OCI-LY7 (cell line): ENCODE measurements at regions not wholly inside any gene's neighbourhood (a gene's known extent, or its start where the extent isn't known, plus 50 kb on each side); places are given as distances from the start of the nearest gene placed in this dataset.

Source experiments
- BruUV-seq: library from RNA; stranded (reverse); fragments of 400-500 nt; replicated peaks from 2 replicates; lab custom pipeline; 2021; lab: Mats Ljungman, UMichigan
- CTCF ChIA-PET: fragments of 300-600 bp; sonication (Branson Sonifier 250); formaldehyde crosslinking; loops from one replicate; lab custom pipeline; 2022; ENCODE audit warnings: antibody characterized with exemption; ENCODE audit not compliant: unreplicated experiment; lab: Charles Lee
- POLR2A ChIA-PET: fragments of 300-600 bp; sonication (Branson Sonifier 250); formaldehyde crosslinking; loops from one replicate; lab custom pipeline; 2022; ENCODE audit warnings: antibody characterized with exemption; lab: Charles Lee
- DNase-seq: peaks from one replicate; pipeline ENCODE4 v3.0.0-alpha.2; 2015; ENCODE audit warnings: low spot score
- H2AFZ ChIP-seq: fragments of 200-600 bp; sonication (generic), shearing (Covaris generic); 2 replicates; pipeline ENCODE4 v1.6.1; 2014; ENCODE audit warnings: mild to moderate bottlenecking, antibody characterized with exemption, low read length, moderate library complexity
- H3K27ac ChIP-seq: fragments of 200-600 bp; sonication (generic); 2 replicates; pipeline ENCODE4 v1.5.1; 2014; ENCODE audit warnings: mixed run types, low read depth, mild to moderate bottlenecking, moderate library complexity, low read length, inconsistent platforms; ENCODE audit not compliant: poor library complexity, severe bottlenecking
- H3K36me3 ChIP-seq: fragments of 200-600 bp; sonication (generic); 2 replicates; pipeline ENCODE4 v1.6.1; 2014; ENCODE audit warnings: mild to moderate bottlenecking, antibody characterized with exemption, low read length, moderate library complexity, mixed read lengths; ENCODE audit not compliant: insufficient read depth
- H3K4me1 ChIP-seq: fragments of 200-600 bp; sonication (generic); 2 replicates; pipeline ENCODE4 v1.5.1; 2014; ENCODE audit warnings: mild to moderate bottlenecking, low read length; ENCODE audit not compliant: insufficient read depth, poor library complexity, severe bottlenecking
- H3K4me2 ChIP-seq: fragments of 200-600 bp; sonication (generic); 2 replicates; pipeline ENCODE4 v1.6.1; 2014; ENCODE audit warnings: mild to moderate bottlenecking, low read length
- H3K4me3 ChIP-seq: fragments of 200-600 bp; sonication (generic); 2 replicates; pipeline ENCODE4 v1.5.1; 2014; ENCODE audit warnings: mild to moderate bottlenecking, low read depth, low read length; ENCODE audit not compliant: poor library complexity, severe bottlenecking
- H3K79me2 ChIP-seq: fragments of 200-600 bp; sonication (generic); 2 replicates; pipeline ENCODE4 v1.6.1; 2016; ENCODE audit warnings: low read depth, mild to moderate bottlenecking, low read length, moderate library complexity, mixed read lengths; ENCODE audit not compliant: insufficient read depth
- H3K9me2 ChIP-seq: fragments of 200-600 bp; sonication (generic); 2 replicates; pipeline ENCODE4 v1.6.1; 2016; ENCODE audit warnings: mild to moderate bottlenecking, low read length, mixed read lengths; ENCODE audit not compliant: insufficient read depth
- H3K9me3 ChIP-seq: fragments of 200-600 bp; sonication (generic); 2 replicates; pipeline ENCODE4 v1.6.1; 2014; ENCODE audit warnings: mild to moderate bottlenecking, mixed run types, low read length, mixed read lengths
- H4K20me1 ChIP-seq: fragments of 200-600 bp; sonication (generic); 2 replicates; pipeline ENCODE4 v1.6.1; 2014; ENCODE audit warnings: mild to moderate bottlenecking, antibody characterized with exemption, low read length, moderate library complexity, mixed read lengths; ENCODE audit not compliant: insufficient read depth
- CTCF ChIP-seq: fragments of 200-600 bp; sonication (generic); conservative IDR thresholded peaks from 2 replicates; pipeline ENCODE4 v1.5.1; 2014; ENCODE audit warnings: mild to moderate bottlenecking, antibody characterized with exemption, low read length, moderate library complexity, mixed read lengths
- EZH2phosphoT487 ChIP-seq: fragments of 200-600 bp; sonication (generic); IDR thresholded peaks from 2 replicates; pipeline ENCODE4 v1.6.1; 2018; ENCODE audit warnings: low read depth, borderline replicate concordance, mild to moderate bottlenecking, mixed run types, antibody characterized with exemption, low read length, moderate library complexity, mixed read lengths
- intact Hi-C: fragments of 100-400 bp; cut with micrococcal nuclease; formaldehyde crosslinking; loops from one replicate; pipeline ENCODE4 v1.10.0; 2022; ENCODE audit not compliant: unreplicated experiment

GRCh38 chr2:57139179-57139578 is 907.4 kb upstream of the VRK2 start:
- intact Hi-C loops: no loop called here
- Histone ChIP-seq H2AFZ (no peak overlapping the region), H3K27ac (no peak overlapping the region), H4K20me1 (no peaks in the 10 kb centered on the region), H3K79me2 (no peaks in the 10 kb centered on the region), H3K36me3 (no peaks in the 10 kb centered on the region), H3K4me2 (no peak overlapping the region), H3K4me1 (no peaks in the 10 kb centered on the region), H3K4me3 (no peak overlapping the region), H3K9me2 (no peaks in the 10 kb centered on the region), H3K9me3 (no peaks in the 10 kb centered on the region)
- no peak for DNase-seq
- ChIA-PET POLR2A (no interaction called here), CTCF (no interaction called here)
- TF ChIP-seq CTCF (no peak), EZH2phosphoT487 (no peak)
- BruUV-seq: no TSS peak

GRCh38 chr2:57141269-57141668 is 905.3 kb upstream of the VRK2 start:
- no peaks in the 10 kb centered on the region for H4K20me1 ChIP-seq
- H3K27ac ChIP-seq: no peak overlapping the region
- H3K4me2 ChIP-seq: no peak overlapping the region
- no TSS peak for BruUV-seq
- no peaks in the 10 kb centered on the region for H3K9me2 ChIP-seq
- H2AFZ ChIP-seq: no peak overlapping the region
- no peak for DNase-seq
- intact Hi-C loops: no loop called here
- H3K4me1 ChIP-seq: no peaks in the 10 kb centered on the region
- H3K4me3 ChIP-seq: no peak overlapping the region
- H3K36me3 ChIP-seq: no peaks in the 10 kb centered on the region
- POLR2A ChIA-PET: no interaction called here
- H3K9me3 ChIP-seq: no peaks in the 10 kb centered on the region
- no peak for TF ChIP-seq CTCF
- TF ChIP-seq EZH2phosphoT487: no peak
- CTCF ChIA-PET: interaction anchor here (0.8 kb wide), 1 partner anchor 11 kb away, joined by 3 read pairs; no protein-coding TSS in a partner anchor
- H3K79me2 ChIP-seq: no peaks in the 10 kb centered on the region

GRCh38 chr2:57146951-57147350 is 899.7 kb upstream of the VRK2 start:
- Histone ChIP-seq H3K79me2 (no peaks in the 10 kb centered on the region), H4K20me1 (no peaks in the 10 kb centered on the region), H3K27ac (no peak overlapping the region), H3K4me1 (no peaks in the 10 kb centered on the region), H3K9me3 (no peaks in the 10 kb centered on the region), H3K4me2 (no peak overlapping the region), H3K9me2 (no peaks in the 10 kb centered on the region), H3K36me3 (no peaks in the 10 kb centered on the region), H2AFZ (no peak overlapping the region), H3K4me3 (no peak overlapping the region)
- intact Hi-C loops: no loop called here
- CTCF ChIA-PET: no interaction called here
- POLR2A ChIA-PET: no interaction called here
- no TSS peak for BruUV-seq
- DNase-seq: no peak
- TF ChIP-seq CTCF (no peak), EZH2phosphoT487 (no peak)
